ACC112 (cell line): ENCODE measurements at regions not wholly inside any gene's neighbourhood (a gene's known extent, or its start where the extent isn't known, plus 50 kb on each side); places are given as distances from the start of the nearest gene placed in this dataset.

Experiments
- H2AFZ ChIP-seq: fragments of 200-600 bp; sonication (generic); one replicate; pipeline ENCODE4 v1.6.0; 2017; ENCODE audit warnings: antibody characterized with exemption, low read length; ENCODE audit not compliant: unreplicated experiment
- H3K27ac ChIP-seq: fragments of 200-600 bp; sonication (generic); 2 replicates; pipeline ENCODE4 v1.5.1; 2014; ENCODE audit warnings: low read depth, mild to moderate bottlenecking, antibody characterized with exemption, low read length, moderate library complexity
- H3K27me3 ChIP-seq: fragments of 200-600 bp; sonication (generic); 2 replicates; pipeline ENCODE4 v1.6.1; 2014; ENCODE audit warnings: mild to moderate bottlenecking, antibody characterized with exemption, low read length, moderate library complexity, mixed read lengths; ENCODE audit not compliant: insufficient read depth
- H3K36me3 ChIP-seq: fragments of 200-600 bp; sonication (generic); 2 replicates; pipeline ENCODE4 v1.6.1; 2016; ENCODE audit warnings: mild to moderate bottlenecking, antibody characterized with exemption, low read length, moderate library complexity, mixed read lengths; ENCODE audit not compliant: insufficient read depth
- H3K4me1 ChIP-seq: fragments of 200-600 bp; sonication (generic); one replicate; pipeline ENCODE4 v1.6.1; 2016; ENCODE audit warnings: low read length, mixed read lengths; ENCODE audit not compliant: insufficient read depth, unreplicated experiment, control insufficient read depth
- H3K4me3 ChIP-seq: fragments of 200-600 bp; sonication (generic); 2 replicates; pipeline ENCODE4 v1.5.1; 2014; ENCODE audit warnings: mild to moderate bottlenecking, low read depth, low read length
- H3K79me2 ChIP-seq: fragments of 200-600 bp; sonication (generic); one replicate; pipeline ENCODE4 v1.6.0; 2016; ENCODE audit warnings: low read length; ENCODE audit not compliant: control insufficient read depth, unreplicated experiment, insufficient read depth

DNA sequence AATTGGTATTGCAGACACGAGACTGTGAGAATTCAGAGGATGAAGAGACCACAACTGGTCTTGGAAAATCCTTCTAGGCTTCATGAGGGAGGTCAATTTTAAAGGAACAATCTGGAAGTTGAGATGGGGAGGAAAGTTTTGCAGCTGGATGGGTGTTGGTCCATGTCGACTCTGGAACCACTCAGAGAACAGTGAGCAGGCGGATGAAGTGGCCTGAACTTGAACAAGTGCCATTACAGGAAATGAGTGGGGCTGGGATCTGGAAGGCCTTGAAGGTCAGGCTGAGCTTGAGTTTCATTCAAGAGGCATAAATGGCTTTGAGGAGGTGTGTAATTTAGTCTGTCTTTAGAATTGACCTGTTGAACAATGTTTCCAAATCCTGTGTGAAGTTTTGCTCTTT lies 140.9 kb downstream of the GALC start:
- Histone ChIP-seq H3K4me3 (no peak overlapping the region), H3K79me2 (no peaks in the 10 kb centered on the region), H3K27me3 (no peaks in the 10 kb centered on the region), H3K4me1 (no peaks in the 10 kb centered on the region), H2AFZ (no peak overlapping the region), H3K27ac (no peak overlapping the region), H3K36me3 (no peaks in the 10 kb centered on the region)

DNA sequence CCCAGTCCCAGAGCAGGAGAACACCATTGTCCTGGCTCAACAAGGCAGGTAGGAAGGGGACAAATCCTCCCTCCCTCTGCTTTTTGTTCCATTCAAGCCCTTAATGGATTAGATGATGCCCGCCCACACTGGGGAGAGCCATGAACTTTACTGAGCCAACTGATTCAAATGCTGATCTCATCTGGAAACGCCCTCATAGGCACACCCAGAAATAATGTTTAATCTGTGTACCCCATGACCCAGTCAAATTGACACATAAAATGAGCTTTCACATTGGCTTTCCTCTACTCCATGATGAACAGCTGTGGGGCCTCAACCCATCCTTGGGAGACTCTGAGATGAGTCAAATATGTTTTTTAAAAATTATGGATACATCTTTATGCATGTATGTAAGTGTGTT lies 141.8 kb downstream of the GALC start:
- Histone ChIP-seq H3K4me3 (no peak overlapping the region), H3K4me1 (no peaks in the 10 kb centered on the region), H3K79me2 (no peaks in the 10 kb centered on the region), H3K36me3 (no peaks in the 10 kb centered on the region), H3K27me3 (no peaks in the 10 kb centered on the region), H2AFZ (no peak overlapping the region), H3K27ac (no peak overlapping the region)

DNA sequence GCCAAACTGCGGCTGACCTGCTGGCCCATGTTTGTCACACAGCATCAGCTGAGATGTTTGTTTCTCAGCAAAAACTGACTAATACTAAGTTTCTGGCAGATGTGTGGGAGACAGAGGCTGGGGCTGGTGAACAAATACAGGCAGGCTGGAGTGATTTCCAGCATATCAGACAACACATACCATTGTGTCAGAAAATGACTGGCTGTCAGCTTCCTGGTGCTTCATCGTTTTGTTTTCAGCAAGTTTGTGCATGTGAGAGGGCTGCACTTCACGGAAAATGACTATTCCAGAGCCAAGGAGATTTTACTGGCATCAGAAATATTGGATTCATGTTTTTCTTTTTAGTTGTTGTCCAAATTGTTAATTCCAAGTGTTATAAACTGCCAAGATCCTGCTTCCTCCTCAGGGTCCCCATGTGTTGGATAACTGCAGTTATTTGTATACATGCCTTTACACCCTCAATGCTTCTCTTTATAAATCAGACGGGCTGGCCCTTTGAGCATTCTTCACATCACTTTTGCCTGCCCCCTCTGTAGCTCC lies 145.7 kb downstream of the GALC start:
- no peaks in the 10 kb centered on the region for H3K27me3 ChIP-seq
- H3K36me3 ChIP-seq, result no peaks in the 10 kb centered on the region
- no peak overlapping the region for H3K27ac ChIP-seq
- H2AFZ ChIP-seq, result no peak overlapping the region
- no peak overlapping the region for H3K4me3 ChIP-seq
- H3K79me2 ChIP-seq, result no peaks in the 10 kb centered on the region
- H3K4me1 ChIP-seq, result no peaks in the 10 kb centered on the region

DNA sequence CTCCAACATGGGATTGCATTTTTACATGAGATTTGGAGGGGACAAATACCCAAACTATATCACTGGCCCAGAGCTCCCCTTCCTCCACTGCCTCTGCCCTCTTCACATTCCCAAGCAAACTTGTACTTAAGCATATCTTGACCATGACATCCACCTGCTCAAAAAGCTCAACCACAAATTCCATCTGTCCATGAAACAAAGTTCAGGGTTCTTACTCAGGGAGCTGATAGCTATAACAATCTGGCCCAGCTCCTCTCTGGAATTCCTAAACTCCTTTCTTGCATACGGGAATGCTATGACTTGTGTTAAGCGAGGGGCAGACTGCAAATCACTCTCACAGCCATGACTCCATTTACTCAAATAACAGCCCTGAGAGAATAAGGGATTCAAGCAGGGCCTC lies 152.1 kb downstream of the GALC start:
- Histone ChIP-seq H2AFZ (no peak overlapping the region), H3K27ac (no peak overlapping the region), H3K79me2 (no peaks in the 10 kb centered on the region), H3K27me3 (no peaks in the 10 kb centered on the region), H3K4me1 (no peaks in the 10 kb centered on the region), H3K4me3 (no peak overlapping the region), H3K36me3 (no peaks in the 10 kb centered on the region)

DNA sequence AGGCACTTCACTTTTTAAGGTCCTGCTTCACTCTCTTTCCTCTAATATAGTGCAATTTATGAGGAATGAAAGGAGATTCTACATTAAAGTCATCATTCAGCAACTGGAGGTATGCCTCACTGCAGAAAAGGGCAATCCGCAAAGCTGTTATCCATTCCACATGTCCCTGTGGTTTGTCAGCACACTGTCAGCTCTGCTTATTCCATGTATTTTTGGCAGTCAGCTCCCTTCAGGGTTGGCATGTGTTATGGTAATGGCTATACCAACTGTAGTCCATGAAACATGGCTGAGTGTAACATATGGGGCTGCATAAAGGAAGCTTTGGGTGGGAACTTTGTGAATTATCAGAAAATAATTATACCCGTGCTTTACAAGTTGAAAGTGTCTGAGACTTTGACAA lies 154.1 kb downstream of the GALC start:
- Histone ChIP-seq H3K4me1 (no peaks in the 10 kb centered on the region), H3K79me2 (no peaks in the 10 kb centered on the region), H3K27ac (no peak overlapping the region), H3K27me3 (no peaks in the 10 kb centered on the region), H3K4me3 (no peak overlapping the region), H2AFZ (no peak overlapping the region), H3K36me3 (no peaks in the 10 kb centered on the region)

DNA sequence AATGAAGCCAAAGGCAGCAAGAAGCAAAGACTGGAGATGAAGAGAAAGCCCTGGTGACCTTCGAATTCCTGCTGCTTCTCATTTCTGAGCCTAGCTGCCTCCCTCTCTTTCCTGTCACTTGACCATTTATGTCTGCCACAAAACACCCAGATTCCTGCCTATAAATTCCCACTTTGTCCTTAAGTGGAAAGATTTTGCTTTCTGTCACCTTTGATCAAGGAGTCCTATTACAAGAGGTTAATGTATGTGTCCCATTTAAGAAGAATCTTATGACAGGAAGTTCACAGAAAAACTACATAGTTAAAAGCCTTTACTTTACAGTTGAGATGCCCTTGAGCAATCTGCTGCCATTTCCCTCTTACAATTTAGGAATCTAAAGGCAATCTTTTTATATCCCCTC lies 155.7 kb downstream of the GALC start:
- Histone ChIP-seq H2AFZ (no peak overlapping the region), H3K36me3 (no peaks in the 10 kb centered on the region), H3K4me1 (no peaks in the 10 kb centered on the region), H3K27me3 (no peaks in the 10 kb centered on the region), H3K4me3 (no peak overlapping the region), H3K79me2 (no peaks in the 10 kb centered on the region), H3K27ac (no peak overlapping the region)

DNA sequence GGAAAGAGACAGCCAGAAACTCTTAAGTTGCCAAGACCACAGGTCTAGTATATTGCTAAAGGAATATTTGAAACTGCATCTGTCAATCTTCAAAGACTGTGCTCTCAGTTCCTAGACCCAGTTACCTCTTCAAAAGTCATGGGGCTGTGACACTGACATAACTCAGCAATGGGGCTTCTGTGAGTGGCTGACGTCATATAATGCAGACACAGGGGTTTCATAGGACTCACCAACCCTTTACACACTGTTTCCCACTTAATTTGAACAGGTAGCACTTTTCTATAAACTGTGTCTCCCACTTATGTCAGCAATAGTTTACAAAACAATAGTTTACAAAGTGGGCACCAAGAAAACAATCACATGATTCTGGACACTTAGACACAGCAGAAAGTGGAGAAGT lies 158.4 kb downstream of the GALC start:
- H3K4me3 ChIP-seq, result no peak overlapping the region
- no peak overlapping the region for H3K27ac ChIP-seq
- no peaks in the 10 kb centered on the region for H3K27me3 ChIP-seq
- no peak overlapping the region for H2AFZ ChIP-seq
- no peaks in the 10 kb centered on the region for H3K36me3 ChIP-seq
- H3K4me1 ChIP-seq, result no peaks in the 10 kb centered on the region
- no peaks in the 10 kb centered on the region for H3K79me2 ChIP-seq

DNA sequence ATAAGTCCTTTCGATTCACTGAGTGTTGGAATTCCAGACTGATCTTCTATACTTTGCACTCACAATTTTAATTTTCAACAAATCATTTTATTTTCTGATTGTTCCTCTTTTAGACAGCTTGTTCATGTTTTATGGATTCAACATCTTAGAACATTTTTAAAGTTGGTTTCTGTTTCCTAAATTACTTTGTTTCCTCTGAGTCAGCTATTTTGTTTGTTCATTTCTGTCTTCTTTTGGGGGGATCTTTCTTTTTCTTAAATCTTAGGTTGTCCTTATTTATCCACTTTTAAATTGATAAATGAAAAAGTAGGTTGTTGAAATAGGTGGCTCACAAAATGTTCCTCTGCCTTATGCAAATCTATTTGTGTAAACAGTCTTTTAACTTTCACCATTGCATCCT lies 160.0 kb downstream of the GALC start:
- H2AFZ ChIP-seq, result no peak overlapping the region
- no peaks in the 10 kb centered on the region for H3K79me2 ChIP-seq
- no peak overlapping the region for H3K4me3 ChIP-seq
- no peaks in the 10 kb centered on the region for H3K27me3 ChIP-seq
- H3K4me1 ChIP-seq, result no peaks in the 10 kb centered on the region
- no peak overlapping the region for H3K27ac ChIP-seq
- H3K36me3 ChIP-seq, result no peaks in the 10 kb centered on the region

DNA sequence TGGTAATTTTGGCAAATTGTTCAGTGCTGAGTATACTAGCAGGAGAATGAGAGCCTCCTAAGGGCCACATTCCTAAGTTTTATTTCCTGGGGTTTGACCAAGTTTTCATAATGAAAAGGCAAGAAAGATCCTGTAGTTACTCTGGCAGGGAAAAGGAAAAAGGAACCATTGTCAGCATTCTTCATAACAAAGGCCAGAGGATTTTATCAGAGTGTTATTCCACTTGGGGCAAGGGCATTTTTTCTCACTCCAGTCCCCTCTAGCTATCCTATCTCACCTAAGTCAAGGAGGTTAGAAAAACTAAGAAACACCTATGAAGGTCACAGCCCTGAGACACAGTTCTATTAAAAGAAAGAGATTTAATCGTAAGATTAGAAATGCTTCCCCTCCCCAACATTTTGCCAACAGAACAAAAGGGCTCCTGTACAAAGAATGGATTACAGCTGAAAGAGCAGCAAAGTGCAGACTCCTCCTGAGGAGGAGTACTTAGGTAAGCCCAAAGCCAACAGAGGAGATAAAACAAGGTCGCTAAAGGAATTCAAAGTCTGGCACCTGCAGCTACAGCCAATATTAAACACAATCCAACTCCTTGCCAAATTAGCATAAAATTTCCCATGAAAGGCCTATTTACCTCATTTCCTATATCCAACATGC lies 162.4 kb downstream of the GALC start:
- Histone ChIP-seq H2AFZ (no peak overlapping the region), H3K79me2 (no peaks in the 10 kb centered on the region), H3K4me1 (no peaks in the 10 kb centered on the region), H3K27ac (no peak overlapping the region), H3K36me3 (no peaks in the 10 kb centered on the region), H3K4me3 (no peak overlapping the region), H3K27me3 (no peaks in the 10 kb centered on the region)

DNA sequence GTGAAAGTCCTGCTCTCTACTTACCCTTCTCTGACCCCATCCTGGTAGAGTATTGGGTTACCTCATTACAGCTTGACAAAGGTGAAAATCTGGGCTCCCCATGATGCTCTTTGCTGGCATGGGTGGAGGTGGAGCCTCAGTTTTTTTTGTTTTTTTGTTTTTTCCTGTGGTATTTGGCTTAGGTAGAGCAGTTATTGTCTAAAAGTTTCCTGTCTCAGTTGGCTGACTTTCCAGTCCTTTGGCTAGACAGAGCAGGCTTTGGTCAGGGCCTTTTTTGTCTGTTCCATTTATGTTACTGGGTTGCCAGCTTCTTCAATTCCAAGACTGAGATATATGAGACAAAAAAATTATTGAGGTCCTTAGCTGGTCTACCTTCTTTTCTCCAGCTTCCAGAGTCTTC lies 163.4 kb downstream of the GALC start:
- H3K4me3 ChIP-seq, result no peak overlapping the region
- no peaks in the 10 kb centered on the region for H3K36me3 ChIP-seq
- no peak overlapping the region for H2AFZ ChIP-seq
- H3K27me3 ChIP-seq, result no peaks in the 10 kb centered on the region
- no peak overlapping the region for H3K27ac ChIP-seq
- no peaks in the 10 kb centered on the region for H3K4me1 ChIP-seq
- no peaks in the 10 kb centered on the region for H3K79me2 ChIP-seq

DNA sequence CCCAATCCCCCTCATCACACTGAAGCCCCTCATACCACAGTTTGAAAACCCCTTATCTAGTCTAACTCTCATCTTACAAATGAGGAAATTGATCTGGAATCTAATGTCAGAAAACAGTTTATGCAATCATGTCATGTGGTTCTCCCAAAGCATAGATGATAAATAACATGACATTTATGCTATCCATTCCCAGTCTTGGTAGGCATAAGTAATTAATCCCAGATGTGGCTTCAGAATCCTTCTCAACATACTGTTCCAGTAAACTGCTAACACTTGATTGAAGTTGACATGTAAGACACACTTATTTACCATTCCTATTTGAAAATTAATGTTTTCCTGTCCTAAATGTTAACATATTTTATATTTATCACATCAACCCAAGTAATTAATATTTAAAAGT lies 168.7 kb downstream of the GALC start:
- H3K27ac ChIP-seq, result no peak overlapping the region
- no peak overlapping the region for H3K4me3 ChIP-seq
- no peak overlapping the region for H2AFZ ChIP-seq
- no peaks in the 10 kb centered on the region for H3K4me1 ChIP-seq
- no peaks in the 10 kb centered on the region for H3K27me3 ChIP-seq
- no peaks in the 10 kb centered on the region for H3K79me2 ChIP-seq
- no peaks in the 10 kb centered on the region for H3K36me3 ChIP-seq
